Left renal cortex interstitium (tissue), 4 donors: ENCODE measurements at regions not wholly inside any gene's neighbourhood (a gene's known extent, or its start where the extent isn't known, plus 50 kb on each side); places are given as distances from the start of the nearest gene placed in this dataset.

Experiments
- DNase-seq, 4 donors: peaks; one replicate each; pipeline ENCODE4 v3.0.0-alpha.2; 2013; ENCODE audit warnings: low read depth in 4 of 4, low spot score in 2 of 4, missing footprints in 1 of 4

- no peak for DNase-seq
Observed at GRCh38 chr5:74430631-74431289, 209.8 kb downstream of the ENC1 start.

DNA sequence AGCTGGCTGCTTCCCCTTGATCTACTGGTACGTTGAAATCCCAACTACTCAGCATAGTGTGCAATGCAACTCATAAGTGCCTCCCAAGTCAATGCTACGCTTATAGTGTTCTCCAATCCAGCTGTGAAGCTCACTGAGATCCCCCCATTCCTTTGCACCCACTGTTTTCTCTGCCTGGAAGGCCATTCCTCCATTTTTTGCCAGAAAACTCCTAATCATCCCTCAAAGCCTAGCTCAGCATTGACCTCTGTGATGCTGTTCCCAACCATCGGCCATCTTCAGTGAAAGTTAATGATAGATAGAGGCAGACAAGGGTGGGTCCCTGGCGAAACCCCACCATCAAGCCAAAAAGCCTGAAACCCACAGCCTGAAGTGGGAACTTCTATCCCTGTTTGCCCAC, 211.0 kb downstream of the ENC1 start:
- no peak for DNase-seq

GRCh38 chr5:74428876-74429275, 211.7 kb downstream of the ENC1 start:
- DNase-seq = no peak

DNA sequence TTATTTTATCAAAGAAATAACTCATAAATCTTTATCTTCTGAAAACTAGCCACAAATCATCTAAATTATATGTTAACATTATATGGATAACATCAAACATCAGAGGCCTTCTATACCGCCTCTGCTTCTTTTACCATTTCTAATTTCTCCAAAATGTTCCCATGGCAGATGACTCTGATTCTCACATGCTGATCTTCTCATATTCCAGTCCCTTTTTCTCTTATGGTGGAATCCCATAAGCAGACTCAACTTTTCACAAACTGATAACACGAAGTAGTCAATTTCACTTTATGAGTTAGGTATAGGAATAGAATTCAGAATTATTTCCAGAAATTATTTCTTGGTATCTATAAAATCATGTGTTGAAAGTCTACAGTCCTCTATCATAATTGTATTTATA, 212.3 kb downstream of the ENC1 start:
- DNase-seq = no peak

- no peak for DNase-seq
Observed at GRCh38 chr5:74426506-74426905, 214.0 kb downstream of the ENC1 start.

GRCh38 chr5:74424162-74424868, 216.2 kb downstream of the ENC1 start:
- DNase-seq = no peak

DNA sequence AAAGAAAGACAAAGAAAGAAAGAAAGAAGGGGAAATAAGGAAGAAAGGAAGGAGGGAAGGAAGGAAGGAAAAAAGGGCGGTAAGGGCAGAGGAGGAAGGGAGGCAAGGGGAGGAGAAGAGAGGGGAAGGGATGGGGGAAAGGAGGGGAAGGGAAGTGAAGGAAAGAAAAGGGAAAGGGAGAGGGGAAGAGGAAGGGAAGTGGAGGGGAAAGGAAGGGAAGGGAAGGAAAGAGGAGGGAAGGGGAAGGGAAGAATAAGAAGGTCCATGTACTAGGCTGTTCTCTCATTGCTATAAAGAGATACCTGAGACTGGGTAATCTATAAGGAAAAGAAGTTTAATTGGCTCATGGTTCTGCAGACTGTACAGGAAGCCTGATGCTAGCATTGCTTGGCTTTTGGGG, 217.1 kb downstream of the ENC1 start:
- no peak for DNase-seq

DNA sequence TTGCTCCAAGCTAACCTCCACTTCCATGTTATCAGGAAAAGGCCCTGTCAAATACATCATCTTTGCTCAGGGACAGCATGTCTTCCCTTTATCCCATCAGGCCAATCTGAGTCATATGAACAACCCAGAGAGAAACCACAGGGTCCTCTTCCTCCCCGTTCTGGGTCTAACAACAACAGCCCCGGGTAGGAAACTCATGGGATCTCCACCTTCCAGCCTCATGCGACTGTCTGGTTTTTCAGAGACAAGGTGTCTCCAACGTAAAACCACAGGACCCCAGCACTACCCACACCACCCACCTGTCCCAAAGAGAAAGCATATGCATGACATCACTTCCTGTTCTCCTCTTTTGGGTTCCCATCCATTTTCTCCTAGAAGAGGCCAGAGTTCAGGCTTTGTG, 217.9 kb downstream of the ENC1 start:
- no peak for DNase-seq

DNA sequence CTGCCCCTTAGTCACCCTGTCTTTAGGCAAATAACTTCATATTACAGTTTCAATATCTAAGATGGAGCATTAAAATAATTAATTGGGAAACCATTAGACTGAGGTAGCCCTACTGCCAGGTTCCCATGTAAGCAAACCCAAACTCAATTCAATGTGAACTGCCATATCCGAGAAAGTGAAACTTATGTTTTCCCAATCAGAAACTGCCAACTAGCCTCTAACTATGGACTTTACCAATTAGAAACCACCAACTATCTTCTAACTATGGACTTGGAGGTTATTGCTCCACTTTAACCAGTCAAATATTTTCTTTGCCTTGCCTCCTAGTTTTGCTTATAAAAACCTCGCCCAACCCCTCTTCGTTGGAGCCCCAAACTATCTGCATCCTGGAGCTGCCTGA, 218.5 kb downstream of the ENC1 start:
- DNase-seq = no peak

DNA sequence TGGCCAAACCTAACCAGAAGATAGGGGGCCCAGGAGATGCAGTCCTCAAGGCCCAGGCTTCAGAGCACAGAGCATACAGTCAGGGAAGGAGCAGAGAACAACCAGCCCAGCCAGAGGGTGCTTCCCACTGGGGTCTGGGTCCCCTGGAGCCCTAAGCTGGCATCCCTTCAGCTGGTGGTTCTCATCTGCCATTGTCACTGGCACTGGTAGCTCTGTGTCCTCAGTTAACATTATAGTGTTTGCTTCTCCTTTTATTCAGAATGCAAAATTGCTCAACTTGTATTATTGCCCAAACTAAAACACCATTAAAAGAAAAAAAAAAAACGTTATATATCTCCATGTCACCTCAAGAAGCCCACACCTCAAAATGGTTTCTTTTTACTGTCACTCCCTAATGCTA, 219.2 kb downstream of the ENC1 start:
- no peak for DNase-seq

GRCh38 chr5:74420947-74421346, 219.6 kb downstream of the ENC1 start:
- no peak for DNase-seq

- DNase-seq = no peak
Observed at GRCh38 chr5:74420220-74420619, 220.3 kb downstream of the ENC1 start.

DNA sequence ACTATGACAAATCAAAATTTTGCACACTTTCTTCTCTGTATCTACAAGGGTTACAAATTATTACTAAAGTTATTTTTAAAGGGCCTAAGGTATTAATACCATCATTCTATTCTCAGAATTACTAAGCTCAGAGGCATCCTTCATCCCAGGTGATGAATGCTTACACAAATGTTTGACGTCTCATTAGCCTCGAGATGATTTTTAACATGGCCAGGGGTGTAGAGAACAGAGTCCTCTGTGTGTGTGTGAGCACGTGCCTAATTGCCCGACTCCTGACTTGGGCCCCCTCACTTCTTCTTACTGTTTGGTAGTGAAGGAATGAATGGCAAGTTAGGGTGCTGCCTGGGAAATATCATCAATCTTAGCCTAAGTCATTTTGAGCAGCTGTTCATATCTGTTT, 221.1 kb downstream of the ENC1 start:
- DNase-seq = no peak

- DNase-seq = no peak
Observed at GRCh38 chr5:74418709-74419108, 221.8 kb downstream of the ENC1 start.

GRCh38 chr5:74418261-74418660, 222.3 kb downstream of the ENC1 start:
- DNase-seq = no peak

- DNase-seq = no peak
Observed at GRCh38 chr5:74415695-74416102, 224.8 kb downstream of the ENC1 start.

- DNase-seq = no peak
Observed at GRCh38 chr5:74414228-74414627, 226.3 kb downstream of the ENC1 start.

- DNase-seq = no peak
Observed at GRCh38 chr5:74413403-74414048, 227.0 kb downstream of the ENC1 start.

GRCh38 chr5:74412066-74412465, 228.5 kb downstream of the ENC1 start:
- no peak for DNase-seq

- DNase-seq = no peak
Observed at GRCh38 chr5:74409712-74410111, 230.8 kb downstream of the ENC1 start.

- DNase-seq = no peak
Observed at GRCh38 chr5:74409166-74409706, 231.3 kb downstream of the ENC1 start.
